ENCODE measurements at regions not wholly inside any gene's neighbourhood (a gene's known extent, or its start where the extent isn't known, plus 50 kb on each side); places are given as distances from the start of the nearest gene placed in this dataset.

GRCh38 chr2:163314712-163315111 lies 421.1 kb downstream of the FIGN start:
- Mint-ChIP-seq H3K36me3 (no peaks in the 10 kb centered on the region), H3K27me3 (no peaks in the 10 kb centered on the region), H3K4me3 (no peak overlapping the region), H3K4me1 (no peaks in the 10 kb centered on the region), H3K9me3 (no peaks in the 10 kb centered on the region), H3K27ac (no peak overlapping the region)
- CTCF ChIA-PET, result no interaction called here
- DNase-seq, result no peak

- Mint-ChIP-seq H3K4me3 (no peak overlapping the region), H3K27ac (no peak overlapping the region), H3K4me1 (no peaks in the 10 kb centered on the region), H3K36me3 (no peaks in the 10 kb centered on the region), H3K9me3 (no peaks in the 10 kb centered on the region), H3K27me3 (no peaks in the 10 kb centered on the region)
- DNase-seq, result no peak
- CTCF ChIA-PET, result no interaction called here
Measured at GRCh38 chr2:163312713-163313112, 423.1 kb downstream of the FIGN start.

GRCh38 chr2:163306647-163307046 lies 429.2 kb downstream of the FIGN start:
- Mint-ChIP-seq H3K36me3 (no peaks in the 10 kb centered on the region), H3K27ac (no peak overlapping the region), H3K4me3 (no peak overlapping the region), H3K9me3 (peaks cover 4% of the 10 kb centered on the region), H3K27me3 (no peaks in the 10 kb centered on the region), H3K4me1 (no peaks in the 10 kb centered on the region)
- DNase-seq, result no peak
- CTCF ChIA-PET, result no interaction called here

GRCh38 chr2:163302141-163302540 lies 433.7 kb downstream of the FIGN start:
- Mint-ChIP-seq H3K27ac (no peak overlapping the region), H3K36me3 (no peaks in the 10 kb centered on the region), H3K4me3 (no peak overlapping the region), H3K4me1 (no peaks in the 10 kb centered on the region), H3K9me3 (peaks cover 4% of the 10 kb centered on the region), H3K27me3 (no peaks in the 10 kb centered on the region)
- CTCF ChIA-PET, result no interaction called here
- no peak for DNase-seq

GRCh38 chr2:163291790-163292189 lies 444.0 kb downstream of the FIGN start:
- Mint-ChIP-seq H3K36me3 (no peaks in the 10 kb centered on the region), H3K9me3 (peaks cover 2% of the 10 kb centered on the region), H3K4me3 (no peak overlapping the region), H3K4me1 (no peaks in the 10 kb centered on the region), H3K27ac (no peak overlapping the region), H3K27me3 (no peaks in the 10 kb centered on the region)
- no peak for DNase-seq
- CTCF ChIA-PET, result no interaction called here

GRCh38 chr2:163281717-163282116 lies 443.1 kb upstream of the KCNH7 start:
- Mint-ChIP-seq H3K36me3 (no peaks in the 10 kb centered on the region), H3K27ac (no peak overlapping the region), H3K4me3 (no peak overlapping the region), H3K27me3 (no peaks in the 10 kb centered on the region), H3K9me3 (peaks cover 2% of the 10 kb centered on the region), H3K4me1 (no peaks in the 10 kb centered on the region)
- CTCF ChIA-PET, result no interaction called here
- DNase-seq, result no peak

GRCh38 chr2:163269374-163270021 lies 430.9 kb upstream of the KCNH7 start:
- no peak overlapping the region for H3K4me3 Mint-ChIP-seq
- no peaks in the 10 kb centered on the region for H3K27me3 Mint-ChIP-seq
- no peak for DNase-seq
- CTCF ChIA-PET, result no interaction called here
- no peaks in the 10 kb centered on the region for H3K36me3 Mint-ChIP-seq
- no peak overlapping the region for H3K27ac Mint-ChIP-seq
- peaks cover 20% of the 10 kb centered on the region for H3K9me3 Mint-ChIP-seq
- H3K4me1 Mint-ChIP-seq, result no peaks in the 10 kb centered on the region

GRCh38 chr2:163266772-163267171 lies 428.2 kb upstream of the KCNH7 start:
- CTCF ChIA-PET, result no interaction called here
- Mint-ChIP-seq H3K36me3 (no peaks in the 10 kb centered on the region), H3K27me3 (no peaks in the 10 kb centered on the region), H3K4me1 (no peaks in the 10 kb centered on the region), H3K9me3 (peaks cover 5% of the 10 kb centered on the region), H3K27ac (no peak overlapping the region), H3K4me3 (no peak overlapping the region)
- DNase-seq, result no peak

GRCh38 chr2:163265562-163265961 lies 427.0 kb upstream of the KCNH7 start:
- Mint-ChIP-seq H3K4me1 (no peaks in the 10 kb centered on the region), H3K36me3 (no peaks in the 10 kb centered on the region), H3K4me3 (no peak overlapping the region), H3K27me3 (no peaks in the 10 kb centered on the region), H3K9me3 (peaks cover 5% of the 10 kb centered on the region), H3K27ac (no peak overlapping the region)
- DNase-seq, result no peak
- CTCF ChIA-PET, result no interaction called here

GRCh38 chr2:163264341-163264740 lies 425.8 kb upstream of the KCNH7 start:
- Mint-ChIP-seq H3K9me3 (peaks cover 2% of the 10 kb centered on the region), H3K4me3 (no peak overlapping the region), H3K27me3 (no peaks in the 10 kb centered on the region), H3K4me1 (no peaks in the 10 kb centered on the region), H3K36me3 (no peaks in the 10 kb centered on the region), H3K27ac (no peak overlapping the region)
- DNase-seq, result no peak
- CTCF ChIA-PET, result no interaction called here

GRCh38 chr2:163259489-163259888 lies 420.9 kb upstream of the KCNH7 start:
- Mint-ChIP-seq H3K36me3 (no peaks in the 10 kb centered on the region), H3K27ac (no peak overlapping the region), H3K9me3 (no peaks in the 10 kb centered on the region), H3K4me3 (no peak overlapping the region), H3K27me3 (no peaks in the 10 kb centered on the region), H3K4me1 (no peaks in the 10 kb centered on the region)
- no peak for DNase-seq
- CTCF ChIA-PET, result no interaction called here

- Mint-ChIP-seq H3K27ac (no peak overlapping the region), H3K4me1 (no peaks in the 10 kb centered on the region), H3K9me3 (peaks cover 4% of the 10 kb centered on the region), H3K4me3 (no peak overlapping the region), H3K27me3 (no peaks in the 10 kb centered on the region), H3K36me3 (no peaks in the 10 kb centered on the region)
- CTCF ChIA-PET, result interaction anchor here (1.0 kb wide), 1 partner anchor 10 kb away, joined by 3 read pairs; no protein-coding TSS in a partner anchor
- DNase-seq, result no peak
Measured at GRCh38 chr2:163255086-163255485, 416.5 kb upstream of the KCNH7 start.

- H3K36me3 Mint-ChIP-seq, result no peaks in the 10 kb centered on the region
- no peak for DNase-seq
- H3K9me3 Mint-ChIP-seq, result peaks cover 4% of the 10 kb centered on the region
- H3K4me1 Mint-ChIP-seq, result no peaks in the 10 kb centered on the region
- no peaks in the 10 kb centered on the region for H3K27me3 Mint-ChIP-seq
- CTCF ChIA-PET, result no interaction called here
- H3K27ac Mint-ChIP-seq, result no peak overlapping the region
- no peak overlapping the region for H3K4me3 Mint-ChIP-seq
Measured at GRCh38 chr2:163253621-163254285, 415.2 kb upstream of the KCNH7 start.

GRCh38 chr2:163252199-163252598 lies 413.6 kb upstream of the KCNH7 start:
- DNase-seq, result no peak
- Mint-ChIP-seq H3K27me3 (no peaks in the 10 kb centered on the region), H3K9me3 (peaks cover 4% of the 10 kb centered on the region), H3K36me3 (no peaks in the 10 kb centered on the region), H3K4me3 (no peak overlapping the region), H3K4me1 (no peaks in the 10 kb centered on the region), H3K27ac (no peak overlapping the region)
- CTCF ChIA-PET, result no interaction called here

GRCh38 chr2:163248376-163249253 lies 410.0 kb upstream of the KCNH7 start:
- no peak overlapping the region for H3K27ac Mint-ChIP-seq
- no peak for DNase-seq
- CTCF ChIA-PET, result no interaction called here

More at GRCh38 chr2:163248376-163249253, 410.0 kb upstream of the KCNH7 start:
- no peaks in the 10 kb centered on the region for H3K4me1 Mint-ChIP-seq
- H3K4me3 Mint-ChIP-seq, result no peak overlapping the region
- H3K36me3 Mint-ChIP-seq, result no peaks in the 10 kb centered on the region
- no peaks in the 10 kb centered on the region for H3K27me3 Mint-ChIP-seq
- peaks cover 2% of the 10 kb centered on the region for H3K9me3 Mint-ChIP-seq

Data from activated naive CD4-positive, alpha-beta T cell treated with anti-CD3 and anti-CD28 coated beads, Interleukin-2, amount 10 ng/mL, durations not matched to agents 7 days and 5 days (primary cell).